ENCODE measurements at regions not wholly inside any gene's neighbourhood (a gene's known extent, or its start where the extent isn't known, plus 50 kb on each side); places are given as distances from the start of the nearest gene placed in this dataset.

DNA sequence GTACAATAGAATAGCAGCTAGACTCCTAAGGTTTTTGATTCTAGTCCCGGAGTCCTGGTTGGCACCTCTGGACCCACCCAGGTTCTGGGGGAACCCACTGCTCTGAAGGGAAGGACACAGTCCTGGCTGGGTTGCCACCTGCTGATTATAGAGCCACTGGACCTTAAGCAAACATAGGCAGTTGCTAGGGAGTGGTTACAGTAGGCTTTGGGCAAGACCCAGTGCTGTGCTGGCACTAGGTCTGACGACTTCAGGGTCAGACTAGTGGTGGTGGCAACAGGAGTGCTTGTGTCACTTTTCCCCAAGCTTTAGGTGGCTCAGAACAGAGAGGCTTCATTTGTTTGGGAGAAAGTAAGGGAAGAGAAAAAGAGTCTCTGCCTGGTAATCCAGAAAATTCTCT lies 109.8 kb upstream of the C3orf80 start:
- TF ChIP-seq EP300 (IDR thresholded peaks at IDR 0.05) (no peak), POLR2A (IDR thresholded peaks at IDR 0.05) (no peak), CTCF (IDR thresholded peaks at IDR 0.05) (no peak)

Data from stomach (tissue), 4 donors.